Activated T-cell treated with anti-CD3 and anti-CD28 coated beads, Interleukin-2, amount 50 U/mL, for 24 hours (primary cell): ENCODE measurements at regions not wholly inside any gene's neighbourhood (a gene's known extent, or its start where the extent isn't known, plus 50 kb on each side); places are given as distances from the start of the nearest gene placed in this dataset.

Source experiments
- DNase-seq: peaks from one replicate; pipeline ENCODE4 v3.0.0-alpha.2; 2020
- H3K27ac Mint-ChIP-seq: 2 replicates; pipeline ENCODE4 v1.8.0; 2020; ENCODE audit warnings: mild to moderate bottlenecking, mixed read lengths
- H3K27me3 Mint-ChIP-seq: 2 replicates; pipeline ENCODE4 v1.8.0; 2020; ENCODE audit warnings: mixed read lengths
- H3K36me3 Mint-ChIP-seq: 2 replicates; pipeline ENCODE4 v1.8.0; 2020; ENCODE audit warnings: low read depth, mixed read lengths
- H3K4me1 Mint-ChIP-seq: 2 replicates; pipeline ENCODE4 v1.8.0; 2020; ENCODE audit warnings: low read depth, mixed read lengths
- H3K4me3 Mint-ChIP-seq: 2 replicates; pipeline ENCODE4 v1.8.0; 2020; ENCODE audit warnings: mild to moderate bottlenecking, moderate library complexity, mixed read lengths
- H3K9me3 Mint-ChIP-seq: 2 replicates; pipeline ENCODE4 v1.8.0; 2020; ENCODE audit warnings: mixed read lengths

- H3K4me3 Mint-ChIP-seq = no peak overlapping the region
- no peak for DNase-seq
- H3K36me3 Mint-ChIP-seq = no peaks in the 10 kb centered on the region
- H3K4me1 Mint-ChIP-seq = no peaks in the 10 kb centered on the region
- H3K9me3 Mint-ChIP-seq = no peaks in the 10 kb centered on the region
- H3K27ac Mint-ChIP-seq = no peak overlapping the region
- peaks cover 19% of the 10 kb centered on the region for H3K27me3 Mint-ChIP-seq
Observed at GRCh38 chr16:55232822-55233221, 91.2 kb upstream of the IRX6 start.

- Mint-ChIP-seq H3K27ac (no peak overlapping the region), H3K9me3 (no peaks in the 10 kb centered on the region), H3K27me3 (peaks cover 19% of the 10 kb centered on the region), H3K36me3 (no peaks in the 10 kb centered on the region), H3K4me3 (no peak overlapping the region), H3K4me1 (no peaks in the 10 kb centered on the region)
- DNase-seq = no peak
Observed at GRCh38 chr16:55233464-55233863, 90.5 kb upstream of the IRX6 start.

- no peak for DNase-seq
- H3K4me3 Mint-ChIP-seq = no peak overlapping the region
- H3K9me3 Mint-ChIP-seq = no peaks in the 10 kb centered on the region
- H3K27ac Mint-ChIP-seq = no peak overlapping the region
- H3K36me3 Mint-ChIP-seq = no peaks in the 10 kb centered on the region
- no peaks in the 10 kb centered on the region for H3K4me1 Mint-ChIP-seq
- peaks cover 21% of the 10 kb centered on the region for H3K27me3 Mint-ChIP-seq
Observed at GRCh38 chr16:55236655-55237054, 87.3 kb upstream of the IRX6 start.

GRCh38 chr16:55239723-55240122 is 84.3 kb upstream of the IRX6 start:
- Mint-ChIP-seq H3K4me3 (no peak overlapping the region), H3K9me3 (no peaks in the 10 kb centered on the region), H3K27ac (no peak overlapping the region), H3K36me3 (no peaks in the 10 kb centered on the region), H3K27me3 (peaks cover 24% of the 10 kb centered on the region), H3K4me1 (no peaks in the 10 kb centered on the region)
- no peak for DNase-seq

- no peak overlapping the region for H3K27ac Mint-ChIP-seq
- no peaks in the 10 kb centered on the region for H3K9me3 Mint-ChIP-seq
- DNase-seq = no peak
- H3K4me3 Mint-ChIP-seq = no peak overlapping the region
- peaks cover 24% of the 10 kb centered on the region for H3K27me3 Mint-ChIP-seq
- H3K4me1 Mint-ChIP-seq = no peaks in the 10 kb centered on the region
- no peaks in the 10 kb centered on the region for H3K36me3 Mint-ChIP-seq
Observed at GRCh38 chr16:55240888-55241287, 83.1 kb upstream of the IRX6 start.

- Mint-ChIP-seq H3K27me3 (peaks cover 17% of the 10 kb centered on the region), H3K4me3 (no peak overlapping the region), H3K27ac (no peak overlapping the region), H3K4me1 (no peaks in the 10 kb centered on the region), H3K9me3 (no peaks in the 10 kb centered on the region), H3K36me3 (no peaks in the 10 kb centered on the region)
- no peak for DNase-seq
Observed at GRCh38 chr16:55242667-55243066, 81.3 kb upstream of the IRX6 start.

- no peak overlapping the region for H3K27ac Mint-ChIP-seq
- peaks cover 6% of the 10 kb centered on the region for H3K27me3 Mint-ChIP-seq
- H3K4me3 Mint-ChIP-seq = no peak overlapping the region
- peaks cover under 1% of the 10 kb centered on the region for H3K9me3 Mint-ChIP-seq
- no peak for DNase-seq
- H3K36me3 Mint-ChIP-seq = no peaks in the 10 kb centered on the region
- no peaks in the 10 kb centered on the region for H3K4me1 Mint-ChIP-seq
Observed at GRCh38 chr16:55248058-55248457, 75.9 kb upstream of the IRX6 start.

- no peak overlapping the region for H3K4me3 Mint-ChIP-seq
- peaks cover 6% of the 10 kb centered on the region for H3K27me3 Mint-ChIP-seq
- peaks cover 4% of the 10 kb centered on the region for H3K9me3 Mint-ChIP-seq
- no peaks in the 10 kb centered on the region for H3K36me3 Mint-ChIP-seq
- no peak for DNase-seq
- H3K4me1 Mint-ChIP-seq = no peaks in the 10 kb centered on the region
- H3K27ac Mint-ChIP-seq = no peak overlapping the region
Observed at GRCh38 chr16:55248494-55248893, 75.5 kb upstream of the IRX6 start.

- no peak for DNase-seq
- no peaks in the 10 kb centered on the region for H3K4me1 Mint-ChIP-seq
- H3K27me3 Mint-ChIP-seq = peaks cover 6% of the 10 kb centered on the region
- H3K27ac Mint-ChIP-seq = no peak overlapping the region
- no peak overlapping the region for H3K4me3 Mint-ChIP-seq
- peaks cover 4% of the 10 kb centered on the region for H3K9me3 Mint-ChIP-seq
- H3K36me3 Mint-ChIP-seq = no peaks in the 10 kb centered on the region
Observed at GRCh38 chr16:55249361-55249760, 74.6 kb upstream of the IRX6 start.

- peaks cover 12% of the 10 kb centered on the region for H3K27me3 Mint-ChIP-seq
- no peaks in the 10 kb centered on the region for H3K36me3 Mint-ChIP-seq
- H3K4me1 Mint-ChIP-seq = no peaks in the 10 kb centered on the region
- no peak overlapping the region for H3K4me3 Mint-ChIP-seq
- H3K27ac Mint-ChIP-seq = no peak overlapping the region
- peaks cover 4% of the 10 kb centered on the region for H3K9me3 Mint-ChIP-seq
- DNase-seq = no peak
Observed at GRCh38 chr16:55249936-55250335, 74.1 kb upstream of the IRX6 start.

GRCh38 chr16:55250701-55251100 is 73.3 kb upstream of the IRX6 start:
- H3K27me3 Mint-ChIP-seq = peaks cover 18% of the 10 kb centered on the region
- no peak for DNase-seq
- no peak overlapping the region for H3K4me3 Mint-ChIP-seq
- H3K36me3 Mint-ChIP-seq = no peaks in the 10 kb centered on the region
- H3K9me3 Mint-ChIP-seq = peaks cover 4% of the 10 kb centered on the region
- H3K4me1 Mint-ChIP-seq = no peaks in the 10 kb centered on the region
- no peak overlapping the region for H3K27ac Mint-ChIP-seq

- Mint-ChIP-seq H3K27ac (no peak overlapping the region), H3K36me3 (no peaks in the 10 kb centered on the region), H3K4me3 (no peak overlapping the region), H3K4me1 (no peaks in the 10 kb centered on the region), H3K27me3 (peaks cover 21% of the 10 kb centered on the region), H3K9me3 (peaks cover 4% of the 10 kb centered on the region)
- no peak for DNase-seq
Observed at GRCh38 chr16:55251151-55251550, 72.9 kb upstream of the IRX6 start.

- no peak overlapping the region for H3K4me3 Mint-ChIP-seq
- H3K36me3 Mint-ChIP-seq = no peaks in the 10 kb centered on the region
Observed at GRCh38 chr16:55252577-55252976, 71.4 kb upstream of the IRX6 start.

GRCh38 chr16:55253987-55254386 is 70.0 kb upstream of the IRX6 start:
- Mint-ChIP-seq H3K4me1 (peaks cover 5% of the 10 kb centered on the region), H3K9me3 (peaks cover 4% of the 10 kb centered on the region), H3K36me3 (no peaks in the 10 kb centered on the region), H3K4me3 (no peak overlapping the region), H3K27ac (no peak overlapping the region), H3K27me3 (peaks cover 33% of the 10 kb centered on the region)
- DNase-seq = no peak

More at GRCh38 chr16:55252577-55252976, 71.4 kb upstream of the IRX6 start:
- Mint-ChIP-seq H3K4me1 (peaks cover 2% of the 10 kb centered on the region), H3K9me3 (peaks cover 4% of the 10 kb centered on the region), H3K27ac (no peak overlapping the region), H3K27me3 (peaks cover 32% of the 10 kb centered on the region)
- no peak for DNase-seq

GRCh38 chr16:55255733-55256282 is 68.2 kb upstream of the IRX6 start:
- H3K27ac Mint-ChIP-seq = no peak overlapping the region
- H3K9me3 Mint-ChIP-seq = peaks cover 4% of the 10 kb centered on the region
- H3K4me3 Mint-ChIP-seq = no peak overlapping the region
- no peaks in the 10 kb centered on the region for H3K36me3 Mint-ChIP-seq
- DNase-seq = no peak
- peaks cover 5% of the 10 kb centered on the region for H3K4me1 Mint-ChIP-seq
- peaks cover 27% of the 10 kb centered on the region for H3K27me3 Mint-ChIP-seq

GRCh38 chr16:55256412-55257016 is 67.5 kb upstream of the IRX6 start:
- Mint-ChIP-seq H3K9me3 (peaks cover 4% of the 10 kb centered on the region), H3K4me3 (no peak overlapping the region), H3K27ac (no peak overlapping the region), H3K27me3 (peaks cover 27% of the 10 kb centered on the region), H3K4me1 (peaks cover 5% of the 10 kb centered on the region), H3K36me3 (no peaks in the 10 kb centered on the region)
- DNase-seq = no peak
